ENCODE measurements at regions not wholly inside any gene's neighbourhood (a gene's known extent, or its start where the extent isn't known, plus 50 kb on each side); places are given as distances from the start of the nearest gene placed in this dataset.

DNA sequence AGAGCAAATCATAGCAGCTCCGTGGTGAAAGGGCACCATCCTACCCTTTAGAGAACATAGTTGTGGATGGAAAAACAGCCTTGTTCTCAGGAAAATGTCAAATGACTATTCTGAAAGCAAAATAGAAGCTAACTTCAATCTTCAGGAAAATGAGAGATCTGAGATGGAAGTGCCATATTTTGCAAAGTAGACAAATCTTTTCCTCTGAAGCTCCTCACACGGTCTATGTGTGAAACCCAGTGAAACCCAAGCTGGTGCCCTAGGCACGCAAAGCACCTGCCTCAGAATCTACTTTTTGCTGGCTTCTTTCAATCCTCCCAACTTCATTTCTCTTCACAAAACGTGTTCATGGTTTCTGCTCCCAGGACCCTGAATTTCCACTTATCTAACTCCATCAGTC, 325.2 kb upstream of the CDH4 start:
- Histone ChIP-seq H3K4me3 (ENCODE audit: low read length) (no peak overlapping the region), H3K36me3 (ENCODE audit: control insufficient read depth, insufficient read depth, low read length) (no peaks in the 10 kb centered on the region), H3K9ac (ENCODE audit: low read length) (no peak overlapping the region), H3K4me1 (ENCODE audit: control insufficient read depth, insufficient read depth, low read length) (no peaks in the 10 kb centered on the region), H3K9me3 (ENCODE audit: control insufficient read depth, low read length) (no peaks in the 10 kb centered on the region), H3K27me3 (ENCODE audit: control insufficient read depth, insufficient read depth, low read length) (no peaks in the 10 kb centered on the region)

DNA sequence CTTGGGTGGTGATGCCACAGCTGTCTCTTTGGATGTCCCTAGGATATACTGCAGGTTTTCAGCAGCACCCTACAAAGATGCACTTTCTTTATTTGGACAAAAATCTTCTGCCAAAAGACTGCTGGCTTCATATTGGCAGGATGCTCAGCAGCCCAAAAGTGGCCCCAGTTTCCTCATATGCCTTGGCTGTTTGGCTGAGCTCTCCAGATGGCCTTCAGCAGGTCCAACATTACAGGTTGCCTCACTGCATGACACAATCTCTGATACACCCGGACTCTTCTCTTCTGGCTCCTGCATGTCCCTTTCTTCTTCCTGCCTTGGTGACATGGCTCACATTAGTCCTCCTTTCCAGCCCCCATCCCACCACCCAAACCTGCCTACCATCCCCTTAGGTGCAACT, 323.7 kb upstream of the CDH4 start:
- Histone ChIP-seq H3K9ac (ENCODE audit: low read length) (no peak overlapping the region), H3K4me1 (ENCODE audit: control insufficient read depth, insufficient read depth, low read length) (no peaks in the 10 kb centered on the region), H3K27me3 (ENCODE audit: control insufficient read depth, insufficient read depth, low read length) (no peaks in the 10 kb centered on the region), H3K9me3 (ENCODE audit: control insufficient read depth, low read length) (no peaks in the 10 kb centered on the region), H3K4me3 (ENCODE audit: low read length) (no peak overlapping the region), H3K36me3 (ENCODE audit: control insufficient read depth, insufficient read depth, low read length) (no peaks in the 10 kb centered on the region)

DNA sequence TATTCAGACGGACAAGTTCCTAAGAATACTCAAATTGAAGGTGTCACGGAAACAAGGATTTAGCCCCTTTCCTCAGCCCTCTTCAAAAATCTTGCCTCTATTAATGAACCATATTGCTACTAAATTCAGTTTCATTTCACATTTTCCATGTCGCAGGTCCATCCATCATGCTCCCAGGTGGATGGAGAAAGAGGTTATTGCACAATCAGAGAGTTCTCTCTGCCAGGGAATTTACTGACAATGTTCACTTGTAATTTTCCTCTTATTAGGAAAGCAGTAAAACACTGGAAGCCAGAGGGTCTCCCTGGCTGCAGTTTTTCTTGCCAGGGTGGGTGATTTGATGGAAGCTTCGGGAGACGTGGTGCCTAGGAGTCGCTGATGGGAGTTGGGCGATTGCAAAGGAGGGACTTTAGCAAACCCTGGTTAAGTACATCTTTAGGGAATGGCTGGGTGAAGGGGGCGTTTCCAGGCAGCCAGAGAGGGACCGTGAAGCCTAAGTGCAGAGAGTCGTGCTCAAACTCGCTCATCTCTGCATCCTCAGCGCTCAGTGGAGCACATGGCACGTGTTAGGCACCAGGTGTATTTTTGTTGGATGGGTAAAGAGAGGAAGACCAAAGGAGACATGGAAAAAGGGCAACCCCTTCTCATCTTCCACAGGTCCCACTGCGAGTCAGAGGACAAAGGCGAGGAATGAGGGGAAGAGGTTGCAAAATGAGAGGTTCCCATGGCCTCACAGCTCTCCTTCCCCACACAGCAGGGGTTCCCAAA, 321.9 kb upstream of the CDH4 start:
- H3K27me3 ChIP-seq (ENCODE audit: control insufficient read depth, insufficient read depth, low read length), result no peaks in the 10 kb centered on the region
- H3K4me1 ChIP-seq (ENCODE audit: control insufficient read depth, insufficient read depth, low read length), result no peaks in the 10 kb centered on the region
- H3K36me3 ChIP-seq (ENCODE audit: control insufficient read depth, insufficient read depth, low read length), result no peaks in the 10 kb centered on the region
- H3K9ac ChIP-seq (ENCODE audit: low read length), result no peak overlapping the region
- no peaks in the 10 kb centered on the region for H3K9me3 ChIP-seq (ENCODE audit: control insufficient read depth, low read length)
- H3K4me3 ChIP-seq (ENCODE audit: low read length), result no peak overlapping the region

DNA sequence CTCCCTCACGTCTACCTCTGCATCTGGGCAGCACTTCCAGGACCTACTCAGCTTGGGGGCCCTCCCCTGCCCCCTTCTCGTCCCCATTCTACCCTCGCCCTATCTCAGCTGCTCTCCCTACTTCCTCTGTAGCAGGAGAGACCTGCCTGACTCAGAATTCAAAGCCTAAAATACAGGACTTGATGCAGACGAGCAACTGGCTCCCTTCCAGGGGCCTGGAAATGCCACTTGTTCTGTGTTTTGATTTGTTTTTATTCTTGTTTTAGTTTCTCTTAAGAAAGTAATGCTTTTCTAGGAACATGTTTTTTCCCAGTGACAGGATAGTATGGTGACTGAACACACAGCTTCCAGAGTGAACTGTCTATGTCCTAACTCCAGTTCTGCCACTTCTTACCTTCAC, 320.4 kb upstream of the CDH4 start:
- Histone ChIP-seq H3K36me3 (ENCODE audit: control insufficient read depth, insufficient read depth, low read length) (no peaks in the 10 kb centered on the region), H3K4me3 (ENCODE audit: low read length) (no peak overlapping the region), H3K9me3 (ENCODE audit: control insufficient read depth, low read length) (no peaks in the 10 kb centered on the region), H3K4me1 (ENCODE audit: control insufficient read depth, insufficient read depth, low read length) (no peaks in the 10 kb centered on the region), H3K9ac (ENCODE audit: low read length) (no peak overlapping the region), H3K27me3 (ENCODE audit: control insufficient read depth, insufficient read depth, low read length) (no peaks in the 10 kb centered on the region)

DNA sequence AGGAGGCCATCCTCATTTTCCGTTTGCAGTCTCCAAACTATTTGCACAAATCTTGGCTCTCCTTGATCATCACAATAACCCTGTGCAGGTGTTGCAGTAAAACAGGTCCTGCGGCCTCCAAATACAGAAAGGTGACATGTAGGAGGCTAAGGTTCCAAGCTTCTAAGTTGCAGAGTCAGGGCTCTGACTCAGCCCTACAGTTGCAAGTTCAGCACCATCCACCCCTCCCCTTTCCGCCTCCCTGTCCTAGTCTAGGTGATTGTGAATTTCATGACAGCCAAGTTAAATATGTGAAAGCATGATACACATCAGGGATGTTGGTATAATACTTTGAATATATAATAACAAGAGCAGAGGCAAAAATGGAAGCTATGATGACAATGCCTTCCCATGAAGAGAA, 317.3 kb upstream of the CDH4 start:
- Histone ChIP-seq H3K27me3 (ENCODE audit: control insufficient read depth, insufficient read depth, low read length) (no peaks in the 10 kb centered on the region), H3K36me3 (ENCODE audit: control insufficient read depth, insufficient read depth, low read length) (no peaks in the 10 kb centered on the region), H3K9me3 (ENCODE audit: control insufficient read depth, low read length) (no peaks in the 10 kb centered on the region), H3K4me3 (ENCODE audit: low read length) (no peak overlapping the region), H3K4me1 (ENCODE audit: control insufficient read depth, insufficient read depth, low read length) (no peaks in the 10 kb centered on the region), H3K9ac (ENCODE audit: low read length) (no peak overlapping the region)

DNA sequence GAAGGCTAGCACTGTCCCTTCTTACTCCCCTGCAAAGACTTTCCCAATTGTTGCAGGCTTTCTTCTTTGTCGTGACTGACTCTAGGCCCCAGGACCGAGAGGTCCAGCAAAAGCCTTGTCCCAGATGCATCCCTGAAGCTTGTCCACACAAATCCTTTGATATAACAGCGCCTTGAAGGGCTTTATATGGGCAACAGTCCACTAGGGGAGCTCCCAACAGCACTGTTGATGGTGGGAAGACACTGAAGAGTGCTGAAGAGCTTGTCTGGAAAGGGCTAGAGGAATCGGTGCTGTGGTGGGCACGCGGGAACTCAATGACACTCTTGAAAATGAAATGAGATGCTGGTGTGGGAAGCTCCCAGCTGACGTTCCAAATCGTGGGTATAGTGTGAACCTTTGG, 316.1 kb upstream of the CDH4 start:
- Histone ChIP-seq H3K9me3 (ENCODE audit: control insufficient read depth, low read length) (no peaks in the 10 kb centered on the region), H3K27me3 (ENCODE audit: control insufficient read depth, insufficient read depth, low read length) (no peaks in the 10 kb centered on the region), H3K4me3 (ENCODE audit: low read length) (no peak overlapping the region), H3K36me3 (ENCODE audit: control insufficient read depth, insufficient read depth, low read length) (no peaks in the 10 kb centered on the region), H3K4me1 (ENCODE audit: control insufficient read depth, insufficient read depth, low read length) (no peaks in the 10 kb centered on the region), H3K9ac (ENCODE audit: low read length) (no peak overlapping the region)

DNA sequence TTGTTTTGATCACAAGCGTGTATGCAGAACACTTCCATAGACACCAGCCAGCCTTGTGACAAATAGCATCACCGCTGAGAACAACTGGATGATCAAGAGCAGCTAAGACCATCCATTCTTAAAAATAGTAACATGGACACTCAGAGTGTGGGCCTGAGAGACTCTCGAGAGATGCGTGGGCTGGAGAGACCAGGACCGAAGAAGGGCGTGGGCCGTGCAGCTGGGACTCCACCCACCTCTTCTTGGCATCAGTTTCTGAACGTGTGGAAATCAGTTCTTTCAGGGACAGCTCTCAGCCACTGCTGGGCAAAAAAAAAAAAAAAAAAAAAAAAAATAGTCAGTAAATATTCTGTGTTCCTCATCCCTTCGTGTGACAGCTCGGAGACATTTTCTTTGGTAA, 314.5 kb upstream of the CDH4 start:
- Histone ChIP-seq H3K36me3 (ENCODE audit: control insufficient read depth, insufficient read depth, low read length) (no peaks in the 10 kb centered on the region), H3K9ac (ENCODE audit: low read length) (no peak overlapping the region), H3K9me3 (ENCODE audit: control insufficient read depth, low read length) (no peaks in the 10 kb centered on the region), H3K4me3 (ENCODE audit: low read length) (no peak overlapping the region), H3K4me1 (ENCODE audit: control insufficient read depth, insufficient read depth, low read length) (no peaks in the 10 kb centered on the region), H3K27me3 (ENCODE audit: control insufficient read depth, insufficient read depth, low read length) (no peaks in the 10 kb centered on the region)

DNA sequence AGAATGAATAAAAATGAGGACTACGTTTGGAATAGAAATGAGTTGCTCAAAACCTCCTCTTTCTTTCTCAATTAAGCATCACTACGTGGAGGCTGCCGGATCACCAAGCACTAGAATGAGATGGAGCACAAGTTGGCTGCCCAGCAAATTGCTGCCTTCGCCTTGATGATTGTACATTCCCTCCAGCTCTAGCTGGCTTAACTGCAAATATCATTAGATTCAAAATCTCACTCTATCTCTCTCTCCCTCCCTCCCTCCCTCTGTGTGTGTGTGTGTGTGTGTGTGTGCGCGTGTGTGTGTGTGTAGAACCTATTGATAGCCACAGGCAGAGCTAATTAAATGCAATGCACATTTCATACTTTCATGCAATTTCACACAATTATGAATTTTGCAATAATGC, 310.7 kb upstream of the CDH4 start:
- Histone ChIP-seq H3K4me1 (ENCODE audit: control insufficient read depth, insufficient read depth, low read length) (no peaks in the 10 kb centered on the region), H3K27me3 (ENCODE audit: control insufficient read depth, insufficient read depth, low read length) (no peaks in the 10 kb centered on the region), H3K36me3 (ENCODE audit: control insufficient read depth, insufficient read depth, low read length) (no peaks in the 10 kb centered on the region), H3K4me3 (ENCODE audit: low read length) (no peak overlapping the region), H3K9ac (ENCODE audit: low read length) (no peak overlapping the region), H3K9me3 (ENCODE audit: control insufficient read depth, low read length) (no peaks in the 10 kb centered on the region)

DNA sequence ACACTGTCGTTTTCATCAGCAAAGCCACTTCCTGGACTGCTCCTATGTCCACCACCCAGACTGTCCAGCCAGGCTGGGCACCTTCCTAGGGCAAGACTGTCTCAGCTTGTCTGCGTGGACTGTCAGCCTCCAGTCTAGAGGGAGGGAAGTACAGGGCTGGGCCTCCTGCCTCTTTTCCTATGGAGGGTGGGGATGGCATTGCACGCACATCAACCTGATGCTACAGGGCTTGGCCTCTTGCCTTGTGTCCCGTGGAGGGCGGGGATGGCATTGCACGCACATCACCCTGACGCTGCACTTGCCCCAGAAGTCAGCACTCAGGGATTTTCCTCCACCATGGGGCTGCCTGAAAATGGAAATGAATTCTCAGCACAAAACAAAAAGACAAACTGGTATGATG, 304.2 kb upstream of the CDH4 start:
- H3K4me1 ChIP-seq (ENCODE audit: control insufficient read depth, insufficient read depth, low read length), result no peaks in the 10 kb centered on the region
- H3K27me3 ChIP-seq (ENCODE audit: control insufficient read depth, insufficient read depth, low read length), result no peaks in the 10 kb centered on the region
- no peaks in the 10 kb centered on the region for H3K36me3 ChIP-seq (ENCODE audit: control insufficient read depth, insufficient read depth, low read length)

DNA sequence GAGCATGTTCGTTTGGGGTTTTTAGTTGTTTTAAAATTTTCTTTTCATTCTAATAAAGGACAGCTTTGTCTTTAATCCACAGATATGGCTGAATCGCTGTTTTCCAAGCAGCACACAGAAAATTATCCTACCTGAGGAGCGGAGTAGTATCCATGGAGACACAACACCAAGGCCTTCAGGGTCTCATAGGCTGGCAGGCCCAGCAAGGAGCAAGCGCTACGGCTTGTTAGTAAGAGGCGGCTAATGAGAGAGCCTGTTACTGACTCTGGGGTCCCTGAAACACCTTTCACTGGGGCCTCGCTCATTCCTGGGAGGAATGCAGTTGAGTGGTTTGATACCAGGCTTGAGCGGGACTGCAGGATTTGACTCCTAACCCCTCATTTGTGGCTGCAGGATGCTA, 303.8 kb upstream of the CDH4 start:
- H3K27me3 ChIP-seq (ENCODE audit: control insufficient read depth, insufficient read depth, low read length), result no peaks in the 10 kb centered on the region
- no peak overlapping the region for H3K9ac ChIP-seq (ENCODE audit: low read length)
- no peaks in the 10 kb centered on the region for H3K4me1 ChIP-seq (ENCODE audit: control insufficient read depth, insufficient read depth, low read length)
- H3K9me3 ChIP-seq (ENCODE audit: control insufficient read depth, low read length), result no peaks in the 10 kb centered on the region
- no peaks in the 10 kb centered on the region for H3K36me3 ChIP-seq (ENCODE audit: control insufficient read depth, insufficient read depth, low read length)
- H3K4me3 ChIP-seq (ENCODE audit: low read length), result no peak overlapping the region

More for the DNA sequence above, 304.2 kb upstream of the CDH4 start:
- H3K9me3 ChIP-seq (ENCODE audit: control insufficient read depth, low read length), result no peaks in the 10 kb centered on the region
- no peak overlapping the region for H3K4me3 ChIP-seq (ENCODE audit: low read length)
- H3K9ac ChIP-seq (ENCODE audit: low read length), result no peak overlapping the region

DNA sequence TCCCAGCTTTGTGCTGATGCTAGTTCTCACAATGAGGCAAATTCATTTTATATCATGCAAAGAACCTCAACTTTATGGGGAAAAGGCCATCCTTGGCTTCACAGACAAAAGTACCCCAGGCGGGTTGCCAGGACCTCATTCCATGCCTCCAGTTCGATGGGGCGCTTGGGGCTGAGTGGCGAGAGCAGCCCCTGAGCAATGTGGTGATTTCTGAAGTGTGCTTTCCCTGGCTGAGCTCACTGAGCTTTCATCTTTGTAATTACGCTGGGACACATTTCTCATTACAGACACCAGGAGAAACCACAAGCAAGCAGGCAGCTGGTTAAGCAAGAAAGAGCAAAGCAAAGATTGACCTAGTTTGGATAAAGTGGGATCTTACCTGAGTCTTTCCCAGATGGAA, 301.5 kb upstream of the CDH4 start:
- Histone ChIP-seq H3K36me3 (ENCODE audit: control insufficient read depth, insufficient read depth, low read length) (no peaks in the 10 kb centered on the region), H3K9ac (ENCODE audit: low read length) (no peak overlapping the region), H3K4me3 (ENCODE audit: low read length) (no peak overlapping the region), H3K27me3 (ENCODE audit: control insufficient read depth, insufficient read depth, low read length) (no peaks in the 10 kb centered on the region), H3K4me1 (ENCODE audit: control insufficient read depth, insufficient read depth, low read length) (no peaks in the 10 kb centered on the region), H3K9me3 (ENCODE audit: control insufficient read depth, low read length) (no peaks in the 10 kb centered on the region)

DNA sequence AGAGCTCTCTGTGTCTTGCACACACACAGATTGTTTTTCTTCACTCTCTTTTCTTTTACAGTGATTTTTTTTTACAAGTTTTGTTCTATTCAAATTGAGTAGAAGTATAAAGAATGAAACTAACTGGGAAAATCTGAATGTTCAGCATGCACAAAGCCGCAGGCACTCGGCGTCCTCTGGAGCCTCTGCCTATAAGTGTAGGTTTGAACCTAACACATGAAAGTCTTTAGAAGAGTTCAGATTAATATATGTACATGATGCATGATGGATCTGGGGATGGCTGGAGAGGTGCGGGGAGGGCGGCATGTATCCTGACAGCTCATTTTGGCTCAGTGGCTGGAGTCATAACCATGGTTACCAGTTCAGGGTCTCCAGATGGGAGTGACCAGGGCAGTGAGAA, 301.1 kb upstream of the CDH4 start:
- no peak overlapping the region for H3K9ac ChIP-seq (ENCODE audit: low read length)
- no peaks in the 10 kb centered on the region for H3K4me1 ChIP-seq (ENCODE audit: control insufficient read depth, insufficient read depth, low read length)
- no peaks in the 10 kb centered on the region for H3K36me3 ChIP-seq (ENCODE audit: control insufficient read depth, insufficient read depth, low read length)
- H3K4me3 ChIP-seq (ENCODE audit: low read length), result no peak overlapping the region
- no peaks in the 10 kb centered on the region for H3K27me3 ChIP-seq (ENCODE audit: control insufficient read depth, insufficient read depth, low read length)
- H3K9me3 ChIP-seq (ENCODE audit: control insufficient read depth, low read length), result no peaks in the 10 kb centered on the region

DNA sequence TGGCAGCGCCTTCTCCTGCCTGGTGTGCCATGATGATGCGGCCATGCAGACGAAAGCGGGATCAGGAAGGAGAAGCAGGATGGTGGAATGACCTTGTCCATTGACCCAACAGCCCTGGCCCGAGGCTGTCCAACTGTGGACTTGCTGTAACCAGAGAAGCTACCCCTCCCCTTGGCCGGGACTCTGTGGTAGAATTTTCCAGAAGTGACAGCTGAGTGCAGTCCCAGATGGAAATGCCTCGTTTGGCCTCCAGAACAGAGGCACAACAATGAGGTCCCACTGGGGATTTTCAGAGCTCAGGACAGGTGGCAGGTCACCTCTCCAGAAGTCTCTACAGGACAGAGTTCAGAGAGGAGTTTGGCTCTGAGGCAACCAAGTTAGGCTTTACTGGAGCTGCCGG, 299.2 kb upstream of the CDH4 start:
- Histone ChIP-seq H3K9ac (ENCODE audit: low read length) (no peak overlapping the region), H3K4me1 (ENCODE audit: control insufficient read depth, insufficient read depth, low read length) (no peaks in the 10 kb centered on the region), H3K27me3 (ENCODE audit: control insufficient read depth, insufficient read depth, low read length) (no peaks in the 10 kb centered on the region), H3K9me3 (ENCODE audit: control insufficient read depth, low read length) (no peaks in the 10 kb centered on the region), H3K4me3 (ENCODE audit: low read length) (no peak overlapping the region), H3K36me3 (ENCODE audit: control insufficient read depth, insufficient read depth, low read length) (no peaks in the 10 kb centered on the region)
